Neural progenitor cell (in vitro differentiated cells): ENCODE measurements at regions not wholly inside any gene's neighbourhood (a gene's known extent, or its start where the extent isn't known, plus 50 kb on each side); places are given as distances from the start of the nearest gene placed in this dataset.

Experiments
- DNase-seq: peaks from one replicate; pipeline ENCODE4 v3.0.0-alpha.2; 2016; ENCODE audit warnings: low spot score
- H2AFZ ChIP-seq: fragments of 200-600 bp; sonication (generic); replicated peaks from 2 replicates; pipeline ENCODE4 v1.6.1; 2016; ENCODE audit warnings: antibody characterized with exemption
- H3F3A ChIP-seq: fragments of 200-600 bp; sonication (generic); 2 replicates; pipeline ENCODE4 v1.6.1; 2016; ENCODE audit warnings: antibody characterized with exemption, low read depth
- H3K27ac ChIP-seq: fragments of 200-600 bp; sonication (generic); 2 replicates; pipeline ENCODE4 v1.5.1; 2016; ENCODE audit warnings: mild to moderate bottlenecking
- H3K27me3 ChIP-seq: fragments of 200-600 bp; sonication (generic); 2 replicates; pipeline ENCODE4 v1.6.1; 2016; ENCODE audit warnings: mild to moderate bottlenecking, moderate library complexity
- H3K36me3 ChIP-seq: fragments of 200-600 bp; sonication (generic); 2 replicates; pipeline ENCODE4 v1.5.1; 2016
- H3K4me1 ChIP-seq: fragments of 200-600 bp; sonication (generic); 2 replicates; pipeline ENCODE4 v1.6.1; 2016; ENCODE audit warnings: mixed run types
- H3K4me2 ChIP-seq: fragments of 200-600 bp; sonication (generic); 2 replicates; pipeline ENCODE4 v1.6.1; 2016
- H3K4me3 ChIP-seq: fragments of 200-600 bp; sonication (generic); 2 replicates; pipeline ENCODE4 v1.5.1; 2016
- H3K79me2 ChIP-seq: fragments of 200-600 bp; sonication (generic); 2 replicates; pipeline ENCODE4 v1.6.1; 2016; ENCODE audit warnings: low read depth
- H3K9ac ChIP-seq: fragments of 200-600 bp; sonication (generic); 2 replicates; pipeline ENCODE4 v1.6.1; 2016
- H3K9me3 ChIP-seq: fragments of 200-600 bp; sonication (generic); 2 replicates; pipeline ENCODE4 v1.5.1; 2016; ENCODE audit warnings: low read depth
- H4K20me1 ChIP-seq: fragments of 200-600 bp; sonication (generic); 2 replicates; pipeline ENCODE4 v1.6.1; 2016; ENCODE audit warnings: low read depth
- H3K27ac Mint-ChIP-seq: 3 replicates; pipeline ENCODE4 v1.8.0; 2021; ENCODE audit warnings: mixed read lengths
- H3K27me3 Mint-ChIP-seq: 2 replicates; pipeline ENCODE4 v1.8.0; 2022; ENCODE audit warnings: low read depth, mild to moderate bottlenecking, inconsistent platforms, moderate library complexity, mixed read lengths; ENCODE audit not compliant: insufficient read depth
- H3K36me3 Mint-ChIP-seq: 3 replicates; pipeline ENCODE4 v1.8.0; 2021; ENCODE audit warnings: mixed read lengths
- H3K4me1 Mint-ChIP-seq: 3 replicates; pipeline ENCODE4 v1.8.0; 2021; ENCODE audit warnings: mixed read lengths
- H3K4me3 Mint-ChIP-seq: 3 replicates; pipeline ENCODE4 v1.8.0; 2021; ENCODE audit warnings: mild to moderate bottlenecking, moderate library complexity, mixed read lengths
- H3K9me3 Mint-ChIP-seq: 3 replicates; pipeline ENCODE4 v1.8.0; 2020; ENCODE audit warnings: mixed read lengths
- CTCF ChIP-seq: fragments of 200-600 bp; sonication (generic); IDR thresholded peaks from 2 replicates; pipeline ENCODE4 v1.5.1; 2017; ENCODE audit warnings: antibody characterized with exemption, mild to moderate bottlenecking
- EZH2 ChIP-seq: fragments of 200-600 bp; sonication (generic); IDR thresholded peaks from 2 replicates; pipeline ENCODE4 v1.6.1; 2017; ENCODE audit warnings: antibody characterized with exemption, mild to moderate bottlenecking, moderate library complexity
- EZH2phosphoT487 ChIP-seq: fragments of 200-600 bp; sonication (generic); IDR thresholded peaks from 2 replicates; pipeline ENCODE4 v1.6.1; 2017; ENCODE audit warnings: antibody characterized with exemption

- Mint-ChIP-seq H3K27me3 (no peaks in the 10 kb centered on the region), H3K27ac (no peak overlapping the region), H3K4me3 (no peak overlapping the region), H3K9me3 (peaks cover 6% of the 10 kb centered on the region), H3K4me1 (peaks cover 3% of the 10 kb centered on the region), H3K36me3 (no peaks in the 10 kb centered on the region)
- no peak overlapping the region for H3K9ac ChIP-seq
- H3K27me3 ChIP-seq = no peaks in the 10 kb centered on the region
- peak overlapping the region; percentile 9 for H3K4me3 ChIP-seq
- DNase-seq = peak; percentile 85
- H2AFZ ChIP-seq = no peak overlapping the region
- H4K20me1 ChIP-seq = no peaks in the 10 kb centered on the region
- no peaks in the 10 kb centered on the region for H3K9me3 ChIP-seq
- H3K4me1 ChIP-seq = peaks cover 31% of the 10 kb centered on the region
- TF ChIP-seq EZH2phosphoT487 (peak; percentile 42), CTCF (no peak)
- peak overlapping the region; percentile 54 for H3K4me2 ChIP-seq
- H3K27ac ChIP-seq = no peak overlapping the region
- no peaks in the 10 kb centered on the region for H3K36me3 ChIP-seq
- H3F3A ChIP-seq = peaks cover 10% of the 10 kb centered on the region
- H3K79me2 ChIP-seq = no peaks in the 10 kb centered on the region
These were observed 340.2 kb downstream of the DRD1 start for GRCh38 chr5:175103746-175104145.

- no peaks in the 10 kb centered on the region for H3K27me3 ChIP-seq
- TF ChIP-seq CTCF = no peak
- no peak for TF ChIP-seq EZH2phosphoT487
- TF ChIP-seq EZH2 = no peak
- Mint-ChIP-seq H3K4me1 (peaks cover 3% of the 10 kb centered on the region), H3K27ac (no peak overlapping the region), H3K27me3 (no peaks in the 10 kb centered on the region), H3K9me3 (no peaks in the 10 kb centered on the region), H3K4me3 (no peak overlapping the region), H3K36me3 (no peaks in the 10 kb centered on the region)
- no peaks in the 10 kb centered on the region for H3K79me2 ChIP-seq
- H3K9me3 ChIP-seq = no peaks in the 10 kb centered on the region
- DNase-seq = no peak
- no peak overlapping the region for H3K9ac ChIP-seq
- peaks cover 10% of the 10 kb centered on the region for H3F3A ChIP-seq
- H3K27ac ChIP-seq = no peak overlapping the region
- no peak overlapping the region for H3K4me3 ChIP-seq
- no peak overlapping the region for H3K4me2 ChIP-seq
- peaks cover 31% of the 10 kb centered on the region for H3K4me1 ChIP-seq
- H2AFZ ChIP-seq = no peak overlapping the region
- H4K20me1 ChIP-seq = no peaks in the 10 kb centered on the region
- H3K36me3 ChIP-seq = no peaks in the 10 kb centered on the region
These were observed 341.3 kb downstream of the DRD1 start for GRCh38 chr5:175102717-175103116.

GRCh38 chr5:175098301-175098700, 345.7 kb downstream of the DRD1 start:
- Mint-ChIP-seq H3K4me3 (no peak overlapping the region), H3K36me3 (no peaks in the 10 kb centered on the region), H3K27me3 (no peaks in the 10 kb centered on the region), H3K9me3 (no peaks in the 10 kb centered on the region), H3K4me1 (no peaks in the 10 kb centered on the region), H3K27ac (no peak overlapping the region)
- Histone ChIP-seq H2AFZ (no peak overlapping the region), H3K27me3 (no peaks in the 10 kb centered on the region), H3K4me1 (peaks cover 3% of the 10 kb centered on the region), H3K4me3 (no peak overlapping the region), H3K79me2 (no peaks in the 10 kb centered on the region), H3K27ac (no peak overlapping the region), H3K36me3 (no peaks in the 10 kb centered on the region), H3K4me2 (no peak overlapping the region), H3K9ac (no peak overlapping the region), H4K20me1 (no peaks in the 10 kb centered on the region), H3K9me3 (no peaks in the 10 kb centered on the region), H3F3A (no peaks in the 10 kb centered on the region)
- no peak for TF ChIP-seq EZH2phosphoT487
- no peak for TF ChIP-seq CTCF
- TF ChIP-seq EZH2 = no peak
- DNase-seq = no peak
